Neural cell (in vitro differentiated cells): ENCODE measurements at regions not wholly inside any gene's neighbourhood (a gene's known extent, or its start where the extent isn't known, plus 50 kb on each side); places are given as distances from the start of the nearest gene placed in this dataset.

ENCODE experiments used
- H2AFZ ChIP-seq: fragments of 200-600, 300-800 bp; sonication (generic), shearing (Covaris generic); 2 replicates; pipeline ENCODE4 v1.6.0; 2014; ENCODE audit warnings: low read depth, mild to moderate bottlenecking, antibody characterized with exemption, low read length, moderate library complexity
- H3F3A ChIP-seq: fragments of 200-600 bp; shearing (Covaris generic); 2 replicates; pipeline ENCODE4 v1.6.1; 2016; ENCODE audit warnings: mild to moderate bottlenecking, moderate library complexity, mixed read lengths, antibody characterized with exemption, low read length; ENCODE audit not compliant: insufficient read depth, poor library complexity, severe bottlenecking
- H3K27ac ChIP-seq: fragments of 200-600, 300-800 bp; sonication (generic), shearing (Covaris generic); 2 replicates; pipeline ENCODE4 v1.5.1; 2014; ENCODE audit warnings: mild to moderate bottlenecking, low read length, moderate library complexity
- H3K27me3 ChIP-seq: fragments of 300-800, 200-600 bp; sonication (generic), shearing (Covaris generic); 2 replicates; pipeline ENCODE4 v1.6.0; 2014; ENCODE audit warnings: mild to moderate bottlenecking, low read depth, low read length, moderate library complexity; ENCODE audit not compliant: insufficient read depth
- H3K36me3 ChIP-seq: fragments of 300-800, 200-600 bp; sonication (generic), shearing (Covaris generic); 2 replicates; pipeline ENCODE4 v1.5.1; 2014; ENCODE audit warnings: mild to moderate bottlenecking, antibody characterized with exemption, low read length, moderate library complexity; ENCODE audit not compliant: insufficient read depth
- H3K4me2 ChIP-seq: fragments of 300-800, 200-600 bp; sonication (generic), shearing (Covaris generic); 2 replicates; pipeline ENCODE4 v1.6.0; 2014; ENCODE audit warnings: mild to moderate bottlenecking, low read length
- H3K4me3 ChIP-seq: fragments of 300-800, 200-600 bp; sonication (generic), shearing (Covaris generic); 2 replicates; pipeline ENCODE4 v1.5.1; 2014; ENCODE audit warnings: mild to moderate bottlenecking, low read length, moderate library complexity
- H3K79me2 ChIP-seq: fragments of 200-600 bp; shearing (Covaris generic); replicated peaks from 2 replicates; pipeline ENCODE4 v1.6.0; 2014; ENCODE audit warnings: mild to moderate bottlenecking, low read length, moderate library complexity; ENCODE audit not compliant: insufficient read depth
- H3K9ac ChIP-seq: fragments of 300-800, 200-600 bp; sonication (generic), shearing (Covaris generic); 2 replicates; pipeline ENCODE4 v1.6.1; 2016; ENCODE audit warnings: mild to moderate bottlenecking, low read length, mixed read lengths
- H3K9me2 ChIP-seq: fragments of 200-600 bp; shearing (Covaris generic); 2 replicates; pipeline ENCODE4 v1.6.1; 2016; ENCODE audit warnings: mild to moderate bottlenecking, low read length, mixed read lengths; ENCODE audit not compliant: insufficient read depth
- H3K9me3 ChIP-seq: fragments of 200-600, 300-800 bp; sonication (generic), shearing (Covaris generic); 2 replicates; pipeline ENCODE4 v1.6.1; 2016; ENCODE audit warnings: mild to moderate bottlenecking, mixed run types, low read length, moderate library complexity, mixed read lengths
- H4K20me1 ChIP-seq: fragments of 200-600 bp; shearing (Covaris generic); 2 replicates; pipeline ENCODE4 v1.6.1; 2016; ENCODE audit warnings: mild to moderate bottlenecking, mixed run types; ENCODE audit not compliant: insufficient read depth
- EP300 ChIP-seq: fragments of 450-650 bp; conservative IDR thresholded peaks from 2 replicates; pipeline ENCODE4 v1.6.1; 2014; ENCODE audit warnings: antibody characterized with exemption, mild to moderate bottlenecking, moderate library complexity; ENCODE audit not compliant: poor library complexity, severe bottlenecking
- EZH2 ChIP-seq: fragments of 200-600, 300-800 bp; shearing (Covaris generic), sonication (generic); IDR thresholded peaks from 2 replicates; pipeline ENCODE4 v1.6.1; 2014; ENCODE audit warnings: antibody characterized with exemption, low read length, borderline replicate concordance, mild to moderate bottlenecking; ENCODE audit not compliant: insufficient read depth, poor library complexity, severe bottlenecking
- MXI1 ChIP-seq: fragments of 450-650 bp; conservative IDR thresholded peaks from 2 replicates; pipeline ENCODE4 v1.6.1; 2014; ENCODE audit warnings: antibody characterized with exemption, mild to moderate bottlenecking; ENCODE audit not compliant: poor library complexity, severe bottlenecking
- POLR2AphosphoS5 ChIP-seq: IDR thresholded peaks from 2 replicates; pipeline ENCODE4 v1.6.1; 2012
- RAD21 ChIP-seq: fragments of 450-650 bp; conservative IDR thresholded peaks from 2 replicates; pipeline ENCODE4 v1.6.1; 2014; ENCODE audit warnings: antibody characterized with exemption, mild to moderate bottlenecking, moderate library complexity
- REST ChIP-seq: IDR thresholded peaks from 2 replicates; pipeline ENCODE4 v1.6.1; 2012; ENCODE audit warnings: borderline replicate concordance
- SMC3 ChIP-seq: fragments of 450-650 bp; conservative IDR thresholded peaks from 2 replicates; pipeline ENCODE4 v1.6.1; 2014; ENCODE audit warnings: antibody characterized with exemption, mild to moderate bottlenecking, moderate library complexity; ENCODE audit not compliant: poor library complexity
- TAF1 ChIP-seq: IDR thresholded peaks from 2 replicates; pipeline ENCODE4 v1.6.1; 2012; ENCODE audit warnings: low read depth
- TF ChIP-seq, protein P1 (sequence below): fragments of 450-650 bp; IDR thresholded peaks from 2 replicates; pipeline ENCODE4 v1.5.1; 2014; ENCODE audit warnings: antibody characterized with exemption, mild to moderate bottlenecking, moderate library complexity; ENCODE audit not compliant: poor library complexity, severe bottlenecking

- no peak overlapping the region for H2AFZ ChIP-seq
- H3K27ac ChIP-seq = no peak overlapping the region
- H3K4me2 ChIP-seq = no peak overlapping the region
- H3K79me2 ChIP-seq = no peaks in the 10 kb centered on the region
- no peaks in the 10 kb centered on the region for H4K20me1 ChIP-seq
- H3K4me3 ChIP-seq = no peak overlapping the region
- H3F3A ChIP-seq = no peaks in the 10 kb centered on the region
- H3K9me2 ChIP-seq = no peaks in the 10 kb centered on the region
- no peaks in the 10 kb centered on the region for H3K27me3 ChIP-seq
- no peaks in the 10 kb centered on the region for H3K36me3 ChIP-seq
- TF ChIP-seq EZH2 = no peak
- TF ChIP-seq POLR2AphosphoS5 = no peak
- no peak for TF ChIP-seq RAD21
- no peak for TF ChIP-seq MXI1
- TF ChIP-seq, protein P1, sequence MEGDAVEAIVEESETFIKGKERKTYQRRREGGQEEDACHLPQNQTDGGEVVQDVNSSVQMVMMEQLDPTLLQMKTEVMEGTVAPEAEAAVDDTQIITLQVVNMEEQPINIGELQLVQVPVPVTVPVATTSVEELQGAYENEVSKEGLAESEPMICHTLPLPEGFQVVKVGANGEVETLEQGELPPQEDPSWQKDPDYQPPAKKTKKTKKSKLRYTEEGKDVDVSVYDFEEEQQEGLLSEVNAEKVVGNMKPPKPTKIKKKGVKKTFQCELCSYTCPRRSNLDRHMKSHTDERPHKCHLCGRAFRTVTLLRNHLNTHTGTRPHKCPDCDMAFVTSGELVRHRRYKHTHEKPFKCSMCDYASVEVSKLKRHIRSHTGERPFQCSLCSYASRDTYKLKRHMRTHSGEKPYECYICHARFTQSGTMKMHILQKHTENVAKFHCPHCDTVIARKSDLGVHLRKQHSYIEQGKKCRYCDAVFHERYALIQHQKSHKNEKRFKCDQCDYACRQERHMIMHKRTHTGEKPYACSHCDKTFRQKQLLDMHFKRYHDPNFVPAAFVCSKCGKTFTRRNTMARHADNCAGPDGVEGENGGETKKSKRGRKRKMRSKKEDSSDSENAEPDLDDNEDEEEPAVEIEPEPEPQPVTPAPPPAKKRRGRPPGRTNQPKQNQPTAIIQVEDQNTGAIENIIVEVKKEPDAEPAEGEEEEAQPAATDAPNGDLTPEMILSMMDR = no peak
- no peak for TF ChIP-seq EP300
- TF ChIP-seq SMC3 = no peak
- TF ChIP-seq TAF1 = no peak
- no peak for TF ChIP-seq REST
- H3K9me3 ChIP-seq = no peaks in the 10 kb centered on the region
- no peak overlapping the region for H3K9ac ChIP-seq
These were observed 560.5 kb upstream of the MIR17HG start for GRCh38 chr13:90787007-90787406.

- Histone ChIP-seq H3K79me2 (no peaks in the 10 kb centered on the region), H3K4me2 (no peak overlapping the region), H3K27me3 (no peaks in the 10 kb centered on the region), H3K9me2 (no peaks in the 10 kb centered on the region), H3F3A (no peaks in the 10 kb centered on the region), H3K9ac (no peak overlapping the region), H2AFZ (no peak overlapping the region), H3K27ac (no peak overlapping the region), H3K36me3 (no peaks in the 10 kb centered on the region), H3K9me3 (no peaks in the 10 kb centered on the region), H3K4me3 (no peak overlapping the region), H4K20me1 (no peaks in the 10 kb centered on the region)
- TF ChIP-seq MXI1 (no peak), POLR2AphosphoS5 (no peak), REST (no peak), TAF1 (no peak), SMC3 (no peak), EP300 (no peak), EZH2 (no peak), RAD21 (no peak)
- TF ChIP-seq, protein P1 = no peak
These were observed 555.2 kb upstream of the MIR17HG start for GRCh38 chr13:90792335-90792734.
